Prostate gland (tissue), 2 donors: ENCODE measurements at regions not wholly inside any gene's neighbourhood (a gene's known extent, or its start where the extent isn't known, plus 50 kb on each side); places are given as distances from the start of the nearest gene placed in this dataset.

Source experiments
- DNase-seq: peaks from one replicate; pipeline ENCODE4 v3.0.0-alpha.2; 2019; ENCODE audit warnings: low spot score
- H3K27ac ChIP-seq, 2 donors: fragments of 200-600 bp; sonication (generic); 2 replicates each; pipeline ENCODE4 v1.5.1; 2017 to 2019
- H3K27me3 ChIP-seq: fragments of 200-600 bp; sonication (generic); replicated peaks from 2 replicates; pipeline ENCODE4 v1.5.1; 2019; ENCODE audit not compliant: insufficient read depth
- H3K36me3 ChIP-seq, 2 donors: fragments of 200-600 bp; sonication (generic); 1 replicate in 1 of 2; 2 replicates in 1 of 2; pipeline versions ENCODE4 v1.5.1 to v1.8.1; 2017 to 2019
- H3K4me1 ChIP-seq: fragments of 200-600 bp; sonication (generic); replicated peaks from 2 replicates; pipeline ENCODE4 v1.5.1; 2019
- H3K4me3 ChIP-seq, 2 donors: fragments of 200-600 bp; sonication (generic); 2 replicates each; pipeline ENCODE4 v1.5.1; 2017 to 2019
- H3K9me3 ChIP-seq: fragments of 200-600 bp; sonication (generic); 2 replicates; pipeline ENCODE4 v1.5.1; 2017
- CTCF ChIP-seq, 4 experiments: fragments of 200-600 bp in 2 of 4; fragments of 450-650 bp in 2 of 4; sonication (generic) in 2 of 4; IDR thresholded peaks; 1 replicate in 3 of 4; 2 replicates in 1 of 4; pipeline ENCODE4 v1.5.1; 2016 to 2019; ENCODE audit warnings: antibody characterized with exemption in 4 of 4, mild to moderate bottlenecking in 2 of 4, moderate library complexity in 2 of 4
- POLR2A ChIP-seq: fragments of 450-650 bp; IDR thresholded peaks from one replicate; pipeline ENCODE4 v1.6.1; 2016; ENCODE audit warnings: antibody characterized with exemption, mild to moderate bottlenecking
- POLR2AphosphoS5 ChIP-seq: sonication (generic); formaldehyde crosslinking; IDR thresholded peaks from one replicate; pipeline ENCODE4 v1.6.1; 2017; ENCODE audit warnings: antibody characterized with exemption
- WGBS: methylation state at CpG from one replicate; pipeline ENCODE4 v1.1.5; 2018; 5-methylcytosine and 5-hydroxymethylcytosine counted together
- intact Hi-C: fragments of 100-400 bp; cut with DNase I; formaldehyde crosslinking; loops from one replicate; pipeline ENCODE4 v1.14.2; 2022

DNA sequence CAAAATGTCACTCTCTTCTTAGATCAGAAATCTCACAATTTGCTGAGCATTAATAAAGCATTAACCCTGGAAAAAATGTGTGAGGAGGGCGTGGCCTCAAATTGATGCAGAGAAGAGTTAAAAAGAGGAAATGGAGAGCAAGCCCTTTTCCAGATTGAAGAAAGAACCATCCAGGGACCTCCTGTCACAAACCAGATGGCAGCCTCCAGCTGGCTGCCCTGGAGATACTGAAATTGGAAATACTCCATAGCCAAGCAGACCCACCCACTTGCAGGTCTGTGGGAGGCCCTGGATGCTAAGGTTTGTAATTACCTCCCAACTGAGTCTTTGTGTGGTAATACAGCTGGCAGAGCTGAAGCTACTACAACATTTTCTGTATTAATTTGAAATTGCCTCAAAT, 214.9 kb downstream of the IL20RB start:
- no peak overlapping the region for H3K27ac ChIP-seq
- H3K4me3 ChIP-seq, result no peak overlapping the region
- WGBS, result 67% methylated on average over 1 of the region's 1 CpG
- no peaks in the 10 kb centered on the region for H3K9me3 ChIP-seq
- TF ChIP-seq POLR2AphosphoS5 (no peak), POLR2A (no peak), CTCF (IDR thresholded peaks at IDR 0.05) (no peak)
- no peak for DNase-seq
- H3K4me1 ChIP-seq, result no peaks in the 10 kb centered on the region
- intact Hi-C loops, result no loop called here
- H3K27me3 ChIP-seq, result no peaks in the 10 kb centered on the region
- no peaks in the 10 kb centered on the region for H3K36me3 ChIP-seq

DNA sequence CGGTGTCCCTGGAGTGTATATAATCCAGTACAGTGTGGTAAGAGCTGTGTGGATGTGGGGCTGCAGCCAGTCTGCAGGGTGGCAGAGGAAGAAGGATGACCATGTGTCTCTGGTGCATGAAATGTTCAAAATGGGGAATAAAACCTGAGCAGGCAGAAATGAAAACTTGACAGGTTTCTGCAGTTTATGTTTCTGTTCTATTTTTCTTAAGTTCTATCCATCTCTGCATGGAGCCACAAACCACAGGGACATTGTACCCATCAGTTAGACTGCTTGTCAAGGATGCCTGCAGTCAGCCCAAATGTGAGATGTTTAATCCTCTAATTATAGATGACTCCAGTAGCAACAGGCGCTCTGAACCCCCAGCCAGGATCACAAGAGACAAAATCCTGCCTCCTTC, 216.7 kb downstream of the IL20RB start:
- Histone ChIP-seq H3K4me3 (no peak overlapping the region), H3K27me3 (no peaks in the 10 kb centered on the region), H3K36me3 (no peaks in the 10 kb centered on the region), H3K27ac (no peak overlapping the region), H3K9me3 (no peaks in the 10 kb centered on the region), H3K4me1 (no peaks in the 10 kb centered on the region)
- TF ChIP-seq POLR2A, result no peak
- no peak for TF ChIP-seq CTCF (IDR thresholded peaks at IDR 0.05)
- TF ChIP-seq POLR2AphosphoS5, result no peak
- DNase-seq, result no peak
- 53% methylated on average over 2 of the region's 2 CpGs for WGBS
- intact Hi-C loops, result no loop called here

GRCh38 chr3:137180220-137180619, 222.4 kb downstream of the IL20RB start:
- Histone ChIP-seq H3K27me3 (no peaks in the 10 kb centered on the region), H3K4me3 (no peak overlapping the region), H3K9me3 (no peaks in the 10 kb centered on the region), H3K4me1 (no peaks in the 10 kb centered on the region), H3K27ac (no peak overlapping the region), H3K36me3 (no peaks in the 10 kb centered on the region)
- no peak for DNase-seq
- 94% methylated on average over 2 of the region's 2 CpGs for WGBS
- no peak for TF ChIP-seq POLR2A
- TF ChIP-seq CTCF (IDR thresholded peaks at IDR 0.05), result no peak
- TF ChIP-seq POLR2AphosphoS5, result no peak
- intact Hi-C loops, result no loop called here

GRCh38 chr3:137191133-137191923, 233.5 kb downstream of the IL20RB start:
- 86% methylated on average over 6 of the region's 6 CpGs for WGBS
- no peak for DNase-seq
- no peak for TF ChIP-seq POLR2AphosphoS5
- no peak for TF ChIP-seq POLR2A
- TF ChIP-seq CTCF (IDR thresholded peaks at IDR 0.05), result no peak
- no peaks in the 10 kb centered on the region for H3K4me1 ChIP-seq
- H3K4me3 ChIP-seq, result no peak overlapping the region
- no peak overlapping the region for H3K27ac ChIP-seq
- H3K36me3 ChIP-seq, result no peaks in the 10 kb centered on the region
- intact Hi-C loops, result no loop called here
- no peaks in the 10 kb centered on the region for H3K27me3 ChIP-seq
- H3K9me3 ChIP-seq, result no peaks in the 10 kb centered on the region

GRCh38 chr3:137191951-137192350, 234.2 kb downstream of the IL20RB start:
- 67% methylated on average over 8 of the region's 8 CpGs for WGBS
- intact Hi-C loops, result no loop called here
- DNase-seq, result no peak
- no peak for TF ChIP-seq CTCF (IDR thresholded peaks at IDR 0.05)
- TF ChIP-seq POLR2AphosphoS5, result no peak
- no peak for TF ChIP-seq POLR2A
- Histone ChIP-seq H3K4me1 (no peaks in the 10 kb centered on the region), H3K27me3 (no peaks in the 10 kb centered on the region), H3K9me3 (no peaks in the 10 kb centered on the region), H3K4me3 (no peak overlapping the region), H3K36me3 (no peaks in the 10 kb centered on the region), H3K27ac (no peak overlapping the region)
